GM19023 (cell line): ENCODE measurements at regions not wholly inside any gene's neighbourhood (a gene's known extent, or its start where the extent isn't known, plus 50 kb on each side); places are given as distances from the start of the nearest gene placed in this dataset.

Experiments used
- ATAC-seq: cut with Tn5 transposase; IDR thresholded peaks from one replicate; pipeline ENCODE4 v1.9.1; 2021; ENCODE audit warnings: mild to moderate bottlenecking, moderate library complexity; ENCODE audit not compliant: unreplicated experiment

- ATAC-seq: no peak
These were observed 51.3 kb upstream of the GRIA1 start for GRCh38 chr5:153439130-153439529.
